ENCODE measurements at regions not wholly inside any gene's neighbourhood (a gene's known extent, or its start where the extent isn't known, plus 50 kb on each side); places are given as distances from the start of the nearest gene placed in this dataset.

DNA sequence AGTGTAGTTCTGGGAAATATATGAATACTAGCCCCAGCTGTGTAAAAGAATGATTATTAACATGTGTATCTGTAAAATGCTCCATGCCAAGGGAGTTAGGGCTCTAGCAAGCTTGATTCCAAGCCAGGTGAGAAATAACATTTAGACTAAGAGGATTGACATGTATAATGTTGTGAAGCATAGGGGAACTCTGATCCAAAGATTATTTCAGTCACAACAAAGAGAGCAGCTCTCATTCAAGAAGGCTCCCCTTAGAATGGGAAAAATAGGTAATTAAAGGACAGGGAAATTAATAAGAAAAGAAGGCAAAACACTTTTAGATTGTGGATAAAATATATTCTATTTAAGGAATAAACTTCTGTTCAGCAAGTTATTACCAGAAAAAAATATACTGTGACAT lies 347.3 kb upstream of the CDH7 start:
- DNase-seq, result no peak

DNA sequence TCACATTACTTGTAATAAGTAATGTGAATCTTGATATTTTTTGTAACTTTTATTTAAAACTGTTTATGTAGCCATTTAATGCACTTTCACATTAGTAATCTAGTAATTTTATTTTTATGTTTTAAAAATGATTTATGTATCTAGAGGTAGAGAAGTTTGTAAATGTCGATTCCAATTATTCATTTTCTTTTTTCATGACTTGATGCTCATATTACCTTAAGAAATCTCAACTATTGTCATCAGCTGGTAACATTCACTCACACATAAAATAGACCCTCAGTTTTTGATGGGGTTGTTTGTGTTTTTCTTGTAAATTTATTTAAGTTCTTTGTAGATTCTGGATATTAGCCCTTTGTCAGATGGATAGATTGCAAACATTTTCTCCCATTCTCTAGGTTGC lies 351.7 kb upstream of the CDH7 start:
- no peak for DNase-seq

- no peak for DNase-seq
These were observed 352.3 kb upstream of the CDH7 start for GRCh38 chr18:65398347-65399075.

- DNase-seq, result no peak
These were observed 369.8 kb upstream of the CDH7 start for GRCh38 chr18:65380986-65381385.

GRCh38 chr18:65380571-65380970 lies 370.2 kb upstream of the CDH7 start:
- no peak for DNase-seq

- DNase-seq, result no peak
These were observed 377.9 kb upstream of the CDH7 start for GRCh38 chr18:65372904-65373303.

DNA sequence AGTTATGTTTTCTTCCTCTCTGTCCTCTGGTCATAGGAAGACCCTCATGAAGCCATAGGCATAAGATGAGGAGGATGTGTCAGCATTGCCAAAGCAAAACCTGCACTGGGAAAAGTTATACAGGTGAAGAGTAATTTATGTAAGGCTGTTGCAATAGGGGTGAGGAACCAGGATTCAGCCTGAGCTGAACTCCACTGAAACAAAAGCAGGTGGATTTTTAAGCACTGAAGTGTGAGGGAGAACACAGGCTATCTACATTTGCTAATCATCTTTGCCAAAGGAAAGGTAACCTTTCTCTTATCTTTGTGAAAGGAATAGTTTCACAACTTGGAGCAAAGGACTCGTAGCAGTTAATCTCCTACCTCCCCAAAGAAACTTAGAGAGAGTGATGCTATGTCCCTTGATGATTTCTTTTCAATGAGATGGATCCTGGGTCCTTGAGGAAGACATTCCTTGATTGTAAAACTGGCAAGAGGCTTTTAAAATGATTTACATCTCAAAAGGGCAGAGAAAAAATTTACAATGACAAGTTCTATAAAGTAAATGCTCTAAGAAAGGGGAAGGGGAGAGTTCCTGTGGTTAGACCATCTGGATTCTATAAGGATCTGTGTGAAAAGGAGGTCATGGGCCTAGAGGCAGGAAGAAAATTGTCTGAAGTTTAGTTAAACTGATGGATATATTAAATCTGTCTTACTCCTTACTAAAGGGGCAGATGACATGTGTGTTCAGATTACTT lies 385.4 kb upstream of the CDH7 start:
- DNase-seq, result no peak

GRCh38 chr18:65363911-65364632 lies 386.7 kb upstream of the CDH7 start:
- DNase-seq, result no peak

- peak; percentile 81 for DNase-seq
These were observed 387.8 kb upstream of the CDH7 start for GRCh38 chr18:65363011-65363410.

DNA sequence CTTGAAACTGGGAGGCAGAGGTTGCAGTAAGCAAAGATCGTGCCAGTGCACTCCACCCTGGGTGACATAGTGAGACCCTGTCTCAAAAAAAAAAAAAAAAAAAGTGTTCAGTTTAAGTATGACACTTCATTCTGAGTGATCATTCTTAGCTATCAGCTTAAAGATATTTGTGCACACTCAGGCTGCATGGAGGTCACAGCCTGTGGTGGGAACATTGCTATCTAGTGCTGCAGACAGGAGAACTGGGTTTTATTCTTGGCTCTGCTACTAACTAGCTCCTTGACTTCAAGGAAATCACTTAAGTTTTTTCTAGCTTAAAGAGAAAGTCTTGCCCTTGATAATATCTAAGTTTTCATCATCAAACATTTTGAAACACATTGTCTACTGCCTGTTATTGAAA lies 391.3 kb upstream of the CDH7 start:
- no peak for DNase-seq

DNA sequence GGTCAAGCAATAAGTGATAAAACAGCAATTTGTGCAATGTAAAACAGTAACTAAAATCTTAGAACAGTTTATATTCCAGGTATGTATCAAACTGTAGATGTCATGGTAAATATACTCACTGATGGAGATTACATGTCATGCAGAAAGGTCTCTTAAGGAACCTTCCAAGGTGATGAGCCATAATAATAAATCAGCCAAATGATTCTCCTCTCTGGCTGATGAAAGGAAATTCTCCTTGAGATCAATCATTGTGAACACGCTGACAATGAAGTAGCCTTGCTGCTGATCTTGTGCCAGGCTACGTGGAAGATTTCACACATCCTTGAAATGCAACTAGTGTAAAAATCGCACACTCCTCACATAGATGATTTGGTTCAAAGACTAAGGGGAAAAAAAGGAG lies 392.5 kb upstream of the CDH7 start:
- DNase-seq, result no peak

DNA sequence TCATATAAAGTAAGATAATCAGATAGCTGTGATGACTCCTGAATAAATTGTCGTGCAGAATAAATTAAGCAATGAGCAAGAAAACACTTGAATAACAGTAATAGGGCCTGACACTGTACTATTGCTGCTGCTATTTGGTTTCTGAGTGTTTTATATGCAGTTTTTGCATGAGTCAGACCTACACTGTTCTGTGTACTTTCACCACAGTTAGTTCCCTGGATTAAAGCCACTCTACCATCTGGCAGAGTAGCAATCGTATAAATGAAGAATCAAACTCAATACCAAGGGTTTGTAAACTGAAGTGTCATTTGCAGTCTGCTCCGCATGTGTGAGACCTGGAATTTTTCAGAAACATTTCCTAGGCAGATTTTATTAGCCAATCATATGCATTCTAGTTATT lies 398.6 kb upstream of the CDH7 start:
- peak; percentile 32 for DNase-seq

DNA sequence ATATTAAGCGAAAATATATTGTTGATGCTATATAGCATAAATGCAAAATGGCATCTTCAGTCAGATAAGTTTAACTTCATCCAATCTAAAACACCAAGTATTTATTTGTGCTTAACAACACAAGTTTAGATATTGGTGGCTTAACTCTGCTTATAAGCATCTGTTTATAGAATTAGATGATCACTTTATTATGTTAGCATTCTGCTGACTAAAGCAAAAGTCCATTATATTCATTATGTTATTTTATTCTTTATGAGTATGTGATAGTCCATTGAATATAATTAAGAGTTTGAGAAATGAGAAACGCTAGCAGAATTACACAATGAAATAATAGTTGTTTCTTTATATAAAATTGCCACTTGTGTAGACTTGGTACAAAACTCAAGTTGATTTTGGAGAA lies 401.2 kb upstream of the CDH7 start:
- no peak for DNase-seq

- no peak for DNase-seq
These were observed 403.4 kb upstream of the CDH7 start for GRCh38 chr18:65347446-65347845.

- DNase-seq, result no peak
These were observed 404.7 kb upstream of the CDH7 start for GRCh38 chr18:65346086-65346485.

DNA sequence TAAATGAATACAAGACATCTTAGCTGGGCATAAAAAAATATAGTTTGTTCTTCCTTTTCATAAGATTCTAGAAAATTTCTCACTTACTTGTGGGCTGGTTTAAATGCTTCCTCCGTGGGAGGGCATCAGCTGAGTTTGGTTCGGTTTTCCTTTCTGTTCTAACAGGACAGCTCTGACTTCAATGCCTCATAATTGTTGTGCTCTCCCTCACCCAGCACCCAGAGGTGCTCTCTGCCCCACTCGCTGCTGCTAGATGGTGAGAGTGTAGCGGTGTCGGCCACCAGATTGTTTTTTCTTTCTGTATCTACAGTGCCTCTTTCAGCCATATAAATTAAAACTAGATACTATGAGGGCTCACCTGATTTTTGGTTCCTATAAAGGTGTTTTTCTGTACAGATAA lies 407.2 kb upstream of the CDH7 start:
- no peak for DNase-seq

DNA sequence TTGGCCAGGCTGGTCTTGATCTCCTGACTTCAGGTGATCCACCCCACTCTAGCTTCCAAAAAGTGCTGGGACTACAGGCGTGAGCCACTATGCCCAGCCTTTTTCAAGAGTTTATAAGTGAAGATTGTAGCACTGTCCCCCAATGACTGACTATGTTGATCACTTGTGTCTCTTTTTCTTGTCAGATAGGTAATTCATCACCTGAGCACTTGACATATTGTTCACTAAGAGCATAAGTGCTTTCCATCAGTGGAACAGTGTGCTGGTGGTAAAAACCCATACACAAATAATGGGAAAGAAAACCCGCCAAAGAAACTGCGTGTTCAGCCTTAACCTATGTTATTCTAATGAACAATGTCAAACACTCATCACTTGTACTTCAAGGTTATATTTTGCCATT lies 414.4 kb upstream of the CDH7 start:
- DNase-seq, result no peak

DNA sequence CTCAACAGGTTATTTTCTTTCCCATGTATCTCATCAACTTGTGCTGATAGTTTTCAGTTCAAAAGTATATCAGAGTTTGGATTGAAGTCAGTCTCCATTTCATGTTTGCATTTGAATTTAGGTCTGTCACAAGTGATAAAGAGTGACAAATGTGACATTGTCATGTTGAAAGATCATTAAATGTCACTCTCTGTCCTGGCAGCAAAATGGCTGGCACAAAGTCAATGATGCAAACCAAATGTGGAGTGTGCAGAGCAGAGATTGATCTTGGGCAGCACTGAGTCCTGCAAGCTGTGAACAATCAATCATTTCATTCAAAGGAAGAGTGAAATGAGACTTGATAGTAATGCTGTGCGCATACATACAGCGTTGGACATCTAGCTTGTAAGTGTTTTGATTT lies 421.8 kb upstream of the CDH7 start:
- no peak for DNase-seq

GRCh38 chr18:65326805-65327204 lies 424.0 kb upstream of the CDH7 start:
- no peak for DNase-seq

GRCh38 chr18:65322895-65323294 lies 427.9 kb upstream of the CDH7 start:
- no peak for DNase-seq

GRCh38 chr18:65298422-65298821 lies 452.4 kb upstream of the CDH7 start:
- no peak for DNase-seq

DNA sequence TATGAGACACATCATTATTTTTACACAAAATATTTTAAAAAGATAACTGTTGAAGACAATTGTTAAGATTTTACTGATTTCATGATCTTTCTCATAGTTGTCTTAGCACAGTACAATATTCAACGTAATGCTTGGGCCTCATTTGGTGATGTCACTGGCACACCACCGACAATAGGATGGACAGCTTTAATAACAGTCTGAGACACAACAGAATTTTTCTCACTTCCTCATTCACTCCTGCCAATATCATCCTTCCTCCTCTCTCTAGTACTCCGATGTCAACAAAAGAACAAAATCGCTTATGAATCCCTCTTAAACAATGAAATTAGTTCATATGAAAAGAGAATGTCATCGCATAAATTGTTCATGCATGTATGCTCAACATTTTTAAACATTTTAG lies 461.9 kb upstream of the CDH7 start:
- DNase-seq, result no peak

DNA sequence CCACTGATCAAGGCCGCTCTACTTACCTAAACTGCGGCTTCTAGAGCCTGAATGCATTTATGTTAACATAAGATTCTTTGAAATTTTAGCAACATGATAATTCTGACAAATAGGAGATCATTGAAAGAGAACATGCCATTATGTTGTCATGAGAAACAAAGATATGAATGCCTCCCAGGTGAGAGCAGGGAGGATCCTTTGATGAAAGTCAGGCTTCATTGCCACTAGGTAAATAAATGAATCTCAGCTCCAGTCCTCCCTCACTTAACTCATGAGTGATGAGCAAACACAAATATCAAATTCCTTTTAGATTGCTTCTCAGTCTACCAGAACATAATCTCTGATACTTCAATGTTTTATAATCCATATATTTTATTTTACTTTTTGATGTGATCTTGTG lies 463.2 kb upstream of the CDH7 start:
- no peak for DNase-seq

- DNase-seq, result peak; percentile 19
These were observed 468.7 kb upstream of the CDH7 start for GRCh38 chr18:65282096-65282495.

Data from tongue (tissue), 1 donor.